ENCODE measurements at regions not wholly inside any gene's neighbourhood (a gene's known extent, or its start where the extent isn't known, plus 50 kb on each side); places are given as distances from the start of the nearest gene placed in this dataset.

DNA sequence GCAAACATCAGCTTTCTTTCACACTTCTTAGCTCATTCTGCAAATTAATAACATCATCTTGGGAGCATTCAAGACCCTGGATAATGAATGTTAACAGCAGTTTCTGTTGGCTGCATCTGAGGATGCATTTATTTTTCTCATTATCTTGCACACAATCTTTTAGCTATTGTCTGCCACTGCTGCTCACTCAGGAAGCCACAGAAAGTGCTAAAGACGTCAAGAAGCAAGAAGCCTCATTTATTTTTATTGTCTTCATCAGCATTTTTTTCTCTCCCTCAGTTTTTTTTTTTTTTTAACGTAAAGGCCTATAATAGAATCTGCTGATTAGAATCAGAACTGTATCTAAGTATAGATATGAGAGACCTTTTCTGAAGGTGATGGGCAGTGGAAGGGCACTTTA lies 1339.4 kb downstream of the FAM181B start:
- DNase-seq (ENCODE audit: insufficient read length, low spot score), result no peak
- FAIRE-seq, result no peak
- TF ChIP-seq, protein P1, sequence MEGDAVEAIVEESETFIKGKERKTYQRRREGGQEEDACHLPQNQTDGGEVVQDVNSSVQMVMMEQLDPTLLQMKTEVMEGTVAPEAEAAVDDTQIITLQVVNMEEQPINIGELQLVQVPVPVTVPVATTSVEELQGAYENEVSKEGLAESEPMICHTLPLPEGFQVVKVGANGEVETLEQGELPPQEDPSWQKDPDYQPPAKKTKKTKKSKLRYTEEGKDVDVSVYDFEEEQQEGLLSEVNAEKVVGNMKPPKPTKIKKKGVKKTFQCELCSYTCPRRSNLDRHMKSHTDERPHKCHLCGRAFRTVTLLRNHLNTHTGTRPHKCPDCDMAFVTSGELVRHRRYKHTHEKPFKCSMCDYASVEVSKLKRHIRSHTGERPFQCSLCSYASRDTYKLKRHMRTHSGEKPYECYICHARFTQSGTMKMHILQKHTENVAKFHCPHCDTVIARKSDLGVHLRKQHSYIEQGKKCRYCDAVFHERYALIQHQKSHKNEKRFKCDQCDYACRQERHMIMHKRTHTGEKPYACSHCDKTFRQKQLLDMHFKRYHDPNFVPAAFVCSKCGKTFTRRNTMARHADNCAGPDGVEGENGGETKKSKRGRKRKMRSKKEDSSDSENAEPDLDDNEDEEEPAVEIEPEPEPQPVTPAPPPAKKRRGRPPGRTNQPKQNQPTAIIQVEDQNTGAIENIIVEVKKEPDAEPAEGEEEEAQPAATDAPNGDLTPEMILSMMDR (IDR thresholded peaks at IDR 0.05; ENCODE audit: insufficient read depth, missing control alignments), result no peak

DNA sequence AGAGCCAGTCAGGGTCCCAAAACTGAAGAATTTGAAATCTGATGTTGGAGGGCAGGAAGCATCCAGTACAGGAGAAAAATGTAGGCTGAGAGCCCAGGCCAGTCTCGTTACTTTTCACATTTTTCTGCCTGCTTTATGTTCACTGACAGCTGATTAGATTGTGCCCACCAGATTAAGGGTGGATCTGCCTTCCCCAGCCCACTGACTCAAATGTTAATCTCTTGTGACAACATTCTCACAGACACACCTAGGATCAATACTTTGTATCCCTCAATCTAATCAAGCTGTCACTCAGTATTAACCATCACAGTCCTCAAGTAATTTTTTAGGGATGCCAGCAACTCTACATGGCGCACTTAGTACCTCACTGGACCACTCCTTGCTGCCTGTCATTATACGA lies 1345.3 kb downstream of the FAM181B start:
- no peak for FAIRE-seq
- DNase-seq (ENCODE audit: insufficient read length, low spot score), result no peak
- TF ChIP-seq, protein P1 (IDR thresholded peaks at IDR 0.05; ENCODE audit: insufficient read depth, missing control alignments), result no peak

DNA sequence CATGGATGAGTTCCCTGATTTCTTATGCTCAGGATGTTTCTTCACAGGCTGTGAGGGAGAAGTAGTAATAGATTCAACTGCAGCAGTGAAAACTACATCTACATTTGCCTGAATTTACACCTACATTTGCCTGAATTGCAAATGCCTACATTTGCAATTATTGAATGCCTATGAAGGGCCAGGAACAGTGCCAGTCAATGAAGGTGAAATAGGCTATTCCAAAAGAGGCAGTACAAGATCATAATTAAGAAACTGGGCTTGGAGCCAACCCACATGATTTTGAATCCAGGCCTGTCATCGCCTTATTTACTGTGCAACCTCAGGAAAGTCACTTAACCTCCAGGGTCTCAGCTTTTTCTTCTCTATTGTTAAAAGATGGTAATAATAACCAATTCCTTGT lies 1353.3 kb downstream of the FAM181B start:
- FAIRE-seq (peak; percentile 35), DNase-seq (ENCODE audit: insufficient read length, low spot score) (no peak)
- TF ChIP-seq, protein P1 (IDR thresholded peaks at IDR 0.05; ENCODE audit: insufficient read depth, missing control alignments), result no peak

DNA sequence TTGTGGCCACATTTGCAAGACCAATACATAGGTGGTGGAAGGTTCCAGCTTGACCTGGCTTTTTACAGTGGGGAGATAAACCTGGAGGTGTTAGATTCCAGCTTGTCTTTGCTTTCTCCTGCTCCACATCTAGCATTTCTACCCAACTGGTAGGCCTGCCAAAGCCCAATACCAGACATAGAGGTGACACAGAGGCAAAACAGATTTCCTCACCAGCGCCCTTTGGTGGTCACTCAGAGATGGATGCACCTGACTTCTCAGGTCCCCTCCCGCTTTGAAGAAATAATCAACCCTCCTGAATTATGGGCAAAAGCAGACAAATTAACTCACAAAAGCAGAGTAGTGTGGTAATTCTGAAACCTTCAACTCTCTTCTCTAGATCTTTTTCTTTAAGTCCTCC lies 1356.2 kb downstream of the FAM181B start:
- DNase-seq (ENCODE audit: insufficient read length, low spot score), result no peak
- TF ChIP-seq, protein P1 (IDR thresholded peaks at IDR 0.05; ENCODE audit: insufficient read depth, missing control alignments), result no peak
- FAIRE-seq, result no peak

DNA sequence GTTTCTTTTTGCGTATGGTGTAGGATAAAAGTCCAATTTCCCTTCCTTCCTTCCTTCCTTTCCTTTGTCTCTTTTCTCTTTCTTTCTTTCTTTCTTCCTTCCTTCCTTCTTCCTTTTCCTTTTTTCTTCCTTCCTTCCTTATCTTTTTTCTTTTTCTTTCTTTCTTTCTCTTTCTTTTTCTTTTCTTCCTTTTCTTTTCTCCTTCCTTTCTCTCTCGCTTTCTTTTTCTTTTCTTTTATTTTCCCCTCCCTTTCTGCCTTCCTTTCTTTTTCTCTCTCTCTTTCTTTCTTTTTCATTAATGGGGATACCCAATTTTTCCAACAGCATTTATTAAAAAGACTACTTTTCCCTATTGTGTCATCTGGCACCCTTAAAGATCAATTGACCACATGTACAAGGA lies 1359.7 kb downstream of the FAM181B start:
- TF ChIP-seq, protein P1 (IDR thresholded peaks at IDR 0.05; ENCODE audit: insufficient read depth, missing control alignments), result no peak
- DNase-seq (ENCODE audit: insufficient read length, low spot score), result no peak
- no peak for FAIRE-seq

DNA sequence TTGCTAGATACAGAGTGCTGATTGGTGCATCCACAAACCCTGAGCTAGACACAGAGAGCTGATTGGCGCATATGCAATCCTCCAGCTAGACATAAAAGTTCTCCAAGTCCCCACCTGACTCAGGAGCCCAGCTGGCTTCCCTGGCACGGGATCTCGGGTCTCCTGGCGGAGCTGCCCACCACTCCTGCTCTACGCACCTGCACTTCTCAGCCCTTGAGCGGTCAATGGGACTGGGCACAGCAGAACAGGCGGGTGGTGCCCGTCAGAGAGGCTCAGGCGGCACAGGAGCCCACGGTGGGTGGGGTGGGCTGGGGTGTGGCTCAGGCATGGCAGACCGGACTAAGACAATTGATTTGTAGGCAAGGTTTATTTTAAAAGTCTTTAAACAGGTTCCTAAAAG lies 1365.5 kb downstream of the FAM181B start:
- no peak for DNase-seq (ENCODE audit: insufficient read length, low spot score)
- TF ChIP-seq, protein P1 (IDR thresholded peaks at IDR 0.05; ENCODE audit: insufficient read depth, missing control alignments), result no peak
- no peak for FAIRE-seq

DNA sequence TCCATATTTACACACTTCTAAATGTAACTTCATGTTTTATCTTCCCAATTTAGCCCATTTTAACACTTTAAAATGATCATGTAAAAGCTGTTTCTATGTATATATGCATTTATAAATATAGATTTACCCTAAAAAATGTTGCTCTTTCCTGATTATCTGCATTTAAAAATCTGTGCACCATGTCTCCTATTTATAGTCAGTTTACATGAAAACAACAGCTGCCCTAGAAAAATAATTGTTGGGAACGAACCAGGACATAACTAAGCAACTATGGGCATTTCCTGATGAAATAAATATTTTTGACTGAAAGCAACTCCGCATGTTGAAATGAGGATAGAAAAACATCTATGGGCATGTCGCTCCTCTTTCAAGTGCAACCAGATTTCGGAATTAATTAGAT lies 1368.2 kb downstream of the FAM181B start:
- TF ChIP-seq, protein P1 (IDR thresholded peaks at IDR 0.05; ENCODE audit: insufficient read depth, missing control alignments), result no peak
- FAIRE-seq (no peak), DNase-seq (ENCODE audit: insufficient read length, low spot score) (no peak)
